ENCODE measurements at regions not wholly inside any gene's neighbourhood (a gene's known extent, or its start where the extent isn't known, plus 50 kb on each side); places are given as distances from the start of the nearest gene placed in this dataset.

DNA sequence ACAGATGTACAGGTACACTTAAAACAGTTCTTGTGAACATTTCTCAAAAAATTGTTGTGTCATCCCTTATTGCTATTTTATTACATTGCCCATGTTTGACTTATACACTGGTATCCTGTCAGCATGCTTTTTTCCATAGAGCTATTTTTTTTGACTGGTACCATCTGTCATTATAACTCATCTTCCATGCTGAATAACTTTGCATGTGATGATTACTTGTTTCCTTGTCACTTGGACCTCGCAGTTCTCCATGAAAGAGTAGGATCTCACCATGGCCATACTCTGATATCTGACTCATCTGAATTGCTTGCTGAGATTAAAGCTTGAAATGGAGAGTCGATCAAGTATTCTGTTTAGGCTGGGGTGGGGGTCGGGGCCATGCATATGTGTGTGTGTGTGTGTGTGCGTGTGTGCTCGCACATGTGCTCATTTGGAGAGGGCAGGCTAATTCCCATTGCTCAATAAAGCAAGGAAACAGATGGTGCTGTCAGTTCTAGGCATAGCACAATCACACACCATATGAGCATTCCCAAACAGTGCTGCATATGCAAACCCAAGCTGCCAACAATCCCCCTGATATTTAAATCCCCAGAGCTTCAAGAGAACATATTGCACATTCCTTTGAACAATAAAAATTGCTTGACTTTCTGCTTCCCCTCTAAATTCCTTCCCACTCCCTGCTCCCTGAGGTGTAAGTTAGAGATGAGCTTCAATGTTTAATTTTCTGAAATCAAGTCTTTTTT is 62.9 kb downstream of the NHLRC3 start:
- DNase-seq, result peak; percentile 8

DNA sequence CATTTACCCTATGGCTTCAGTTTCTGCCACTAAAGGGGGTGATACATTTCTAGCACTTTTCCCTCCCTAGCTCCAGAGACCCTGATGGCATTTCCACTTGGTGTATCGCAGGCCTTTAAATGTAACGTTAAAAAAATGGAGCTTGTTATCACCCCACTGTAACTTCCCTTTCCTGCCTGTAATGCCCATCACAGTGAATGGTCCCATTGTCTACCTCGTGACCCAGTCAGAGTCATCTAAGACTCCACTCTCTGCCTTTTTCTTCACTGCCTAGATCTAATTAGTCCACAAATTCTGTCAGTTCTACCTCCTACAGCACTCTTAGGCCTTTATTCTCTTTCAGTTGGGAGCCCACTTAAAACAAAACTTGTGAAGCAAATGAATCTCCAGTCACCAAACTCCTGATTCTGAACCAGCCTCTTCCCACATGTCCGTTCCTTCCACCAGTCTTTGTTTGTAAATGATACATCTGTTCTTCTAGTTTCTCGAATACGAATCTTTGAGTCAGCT is 64.8 kb downstream of the NHLRC3 start:
- no peak for DNase-seq

DNA sequence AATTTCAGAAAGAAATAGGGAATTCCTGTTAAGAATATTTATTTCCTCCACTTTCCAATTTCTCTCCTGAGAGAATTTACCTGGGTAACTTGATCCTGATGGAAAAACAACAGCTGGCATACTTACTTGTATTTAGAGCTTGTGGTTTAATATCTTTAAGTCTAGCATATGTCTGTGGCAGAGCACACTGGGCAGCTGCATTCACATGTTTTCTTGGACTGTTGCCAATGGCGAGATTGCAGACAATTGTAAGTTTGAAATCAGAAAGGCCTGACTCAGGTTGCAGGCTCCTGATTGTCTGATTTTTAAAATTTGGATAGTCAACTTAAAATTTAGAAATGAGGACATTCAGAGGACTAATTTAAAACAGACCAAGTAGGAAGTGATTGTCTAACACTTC is 66.9 kb downstream of the NHLRC3 start:
- DNase-seq, result no peak

DNA sequence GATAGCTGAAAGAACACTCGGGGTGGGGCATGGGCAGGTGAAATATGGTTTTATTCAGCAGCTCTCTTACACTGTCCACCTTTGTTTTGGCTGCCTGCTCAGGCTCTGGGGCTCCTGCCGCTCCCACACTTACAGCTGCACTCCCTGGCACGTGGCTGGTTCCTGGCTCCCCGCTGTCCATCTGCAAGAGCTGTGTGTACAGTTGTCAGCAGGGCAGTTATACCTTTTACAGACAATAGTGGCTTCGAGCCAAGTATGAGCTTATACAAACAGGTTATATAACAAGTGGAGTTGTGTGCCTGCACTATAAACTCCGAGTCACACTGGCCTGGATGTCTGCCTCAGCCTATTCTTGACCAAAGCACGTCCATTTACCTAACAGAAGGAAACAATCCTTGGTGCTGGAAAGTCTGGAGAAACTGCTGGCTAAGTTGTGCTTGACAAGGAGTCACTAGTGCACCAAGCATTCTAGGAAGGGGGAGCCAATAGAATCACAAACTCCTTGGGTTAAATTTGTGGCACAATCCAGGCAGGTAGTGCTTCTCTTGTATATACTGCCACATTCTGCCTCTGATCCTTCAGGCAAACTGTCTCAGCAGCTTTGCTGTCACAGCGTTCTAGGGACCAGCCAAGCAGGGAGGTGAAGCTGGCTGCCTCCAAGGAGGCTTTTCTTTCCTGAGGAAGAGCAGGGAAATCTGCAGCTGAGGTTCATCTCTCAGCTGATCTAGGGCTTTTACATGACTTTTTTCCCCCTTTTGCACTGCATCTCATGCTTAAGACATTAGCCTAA is 68.2 kb downstream of the NHLRC3 start:
- DNase-seq, result no peak

DNA sequence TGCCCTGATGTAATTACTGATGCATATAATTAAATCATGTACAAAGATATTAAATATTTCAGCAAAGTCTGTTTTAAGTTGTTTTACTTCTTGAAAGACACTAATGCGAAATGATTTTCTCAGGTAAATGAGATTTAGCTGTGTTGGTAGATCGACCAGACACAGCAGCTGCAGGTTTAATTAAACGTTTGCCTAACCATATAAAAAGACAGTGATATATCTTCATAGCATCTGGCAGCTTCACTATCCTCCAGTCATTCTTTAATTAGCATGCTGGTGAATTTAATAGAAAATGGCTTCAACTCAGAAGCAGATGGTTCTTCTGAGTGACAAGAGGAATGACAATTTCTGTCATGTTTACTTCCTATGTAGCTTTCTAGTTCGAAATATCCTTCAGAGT is 69.3 kb downstream of the NHLRC3 start:
- DNase-seq, result no peak

DNA sequence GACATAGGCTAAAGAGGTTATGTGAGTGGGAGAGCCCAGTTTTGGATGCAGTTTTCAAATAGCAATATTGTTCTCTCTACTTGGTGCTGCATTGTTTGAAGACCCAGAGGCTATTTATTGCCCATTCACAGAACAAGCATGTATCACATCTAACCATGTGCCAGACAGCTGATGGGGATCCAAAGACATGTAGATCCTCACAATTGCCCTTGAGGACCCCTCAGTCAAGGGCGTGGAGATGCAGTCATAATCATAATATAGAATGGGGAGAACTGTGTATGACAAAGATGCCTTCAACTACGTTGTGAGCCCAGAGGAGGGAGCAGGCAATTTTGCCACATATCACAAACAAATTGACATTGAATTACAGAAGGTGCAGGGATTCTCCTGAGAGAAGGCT is 70.5 kb downstream of the NHLRC3 start:
- no peak for DNase-seq

DNA sequence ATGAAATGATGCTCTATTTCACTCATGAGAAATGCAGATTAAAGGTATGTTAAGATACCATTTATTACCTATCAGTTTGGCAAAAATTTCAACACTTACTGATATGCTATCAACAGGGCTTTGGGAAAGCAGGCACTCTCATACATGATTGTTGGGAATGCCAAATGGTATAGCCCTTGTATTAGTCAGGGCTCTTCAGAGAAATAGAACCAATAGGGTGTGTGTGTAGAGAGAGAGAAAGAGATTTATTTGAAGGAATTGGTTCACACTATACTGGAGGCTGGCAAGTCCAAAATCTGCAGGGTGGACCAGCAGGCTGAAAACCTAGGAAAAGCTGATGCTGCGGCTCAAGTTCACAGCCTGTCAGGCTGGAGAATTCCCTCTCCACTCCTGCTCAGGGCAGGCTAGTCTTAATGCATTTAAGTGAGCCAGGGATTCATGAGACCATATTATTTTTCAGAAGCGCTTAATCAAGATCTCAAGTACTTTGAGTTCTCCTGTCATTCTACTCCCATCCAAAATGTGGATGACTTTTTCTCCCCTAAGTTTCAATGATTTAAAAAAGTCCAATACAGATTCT is 72.4 kb downstream of the NHLRC3 start:
- no peak for DNase-seq

DNA sequence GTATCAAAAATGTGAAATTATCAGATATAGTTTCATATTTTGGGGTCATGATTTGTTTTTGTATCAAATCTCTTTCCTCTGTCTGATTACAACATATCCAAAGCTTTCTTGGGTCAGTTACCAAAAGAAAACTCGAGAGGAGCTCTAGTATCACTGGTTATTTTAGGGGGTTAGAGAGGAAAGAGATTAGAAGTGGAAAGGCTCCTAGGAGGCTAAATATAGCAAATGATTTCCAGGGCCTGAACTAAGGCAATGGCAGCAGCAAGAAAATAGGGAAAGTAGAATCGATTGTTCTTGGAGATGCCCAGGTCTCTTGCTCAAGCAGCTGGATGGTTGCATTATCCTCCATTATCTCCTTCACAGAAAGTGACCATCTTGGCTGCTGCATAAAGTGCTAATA is 72.9 kb downstream of the NHLRC3 start:
- no peak for DNase-seq

DNA sequence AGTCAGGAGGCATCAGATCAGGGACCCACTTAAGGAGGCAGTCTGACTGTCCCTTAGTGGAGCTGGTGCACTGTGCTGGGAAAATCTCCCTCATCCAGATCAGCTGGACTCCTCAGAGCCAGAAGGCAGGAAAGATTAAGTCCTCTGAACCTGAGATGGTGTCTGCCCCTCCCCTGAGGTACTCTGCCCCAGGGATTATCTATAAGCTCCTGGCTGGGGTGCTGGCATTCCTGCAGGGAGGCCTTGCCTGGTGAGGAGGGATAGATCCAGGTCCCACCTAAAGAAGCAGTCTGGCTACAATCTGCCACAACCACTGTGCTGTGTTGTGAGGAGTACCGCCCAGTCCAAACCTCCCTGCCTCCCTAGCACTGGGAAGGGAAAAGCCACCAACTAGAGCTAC is 81.2 kb downstream of the NHLRC3 start:
- no peak for DNase-seq

DNA sequence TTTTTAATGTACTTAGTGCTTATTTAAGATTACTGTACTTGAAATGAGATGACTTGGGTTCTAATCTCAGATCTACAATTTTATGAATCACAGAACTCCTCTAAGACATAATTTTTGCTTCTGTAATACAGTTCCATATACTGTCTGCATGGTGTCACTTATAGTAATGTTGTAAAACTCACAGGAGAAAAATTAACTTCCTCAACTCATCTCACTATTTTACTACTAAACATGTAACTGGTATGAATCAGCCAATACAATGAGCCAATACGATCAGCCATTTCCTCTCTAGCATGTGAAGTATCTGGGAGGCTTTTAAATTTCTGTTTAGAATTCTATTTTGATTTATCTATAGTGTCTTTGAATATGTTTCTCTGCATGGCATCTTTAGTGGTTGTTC is 85.3 kb downstream of the NHLRC3 start:
- no peak for DNase-seq

DNA sequence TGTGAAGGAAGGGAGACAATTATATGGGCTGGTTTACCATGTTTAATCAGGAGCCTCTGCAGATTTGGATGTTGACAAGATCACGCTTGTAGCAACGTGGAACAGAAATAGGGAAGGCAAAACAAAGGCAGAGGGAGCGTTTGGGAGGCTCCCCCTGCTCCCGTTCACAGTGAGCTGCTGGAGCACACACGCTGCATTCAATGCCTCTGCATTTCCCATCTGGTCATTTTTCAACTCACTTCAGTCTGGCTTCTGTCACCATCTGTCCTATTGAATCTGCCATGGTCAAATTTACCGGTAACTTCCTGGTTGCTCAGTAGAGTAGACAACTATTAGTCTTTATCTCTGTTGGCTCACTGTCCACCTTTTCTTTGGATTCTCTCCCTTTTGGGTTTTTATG is 91.0 kb downstream of the NHLRC3 start:
- no peak for DNase-seq

DNA sequence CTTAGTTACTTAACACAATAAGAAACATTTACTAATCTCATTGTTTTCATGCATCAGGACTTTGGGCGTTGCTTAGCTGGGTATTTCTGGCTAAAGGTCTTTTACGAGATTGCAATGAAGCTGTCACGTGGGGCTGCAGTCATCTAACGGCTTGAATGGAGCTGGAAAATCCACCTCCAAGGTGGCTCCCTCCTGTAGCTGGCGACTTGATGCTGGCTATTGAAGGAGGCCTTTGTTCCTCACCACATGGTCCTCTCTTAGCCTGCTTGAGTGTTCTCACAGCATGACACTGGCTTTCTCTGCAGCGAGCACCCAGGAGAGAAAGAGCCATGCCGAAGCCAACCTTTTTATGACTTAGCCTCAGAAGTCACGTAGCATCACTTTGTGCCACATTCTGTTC is 92.0 kb downstream of the NHLRC3 start:
- no peak for DNase-seq

DNA sequence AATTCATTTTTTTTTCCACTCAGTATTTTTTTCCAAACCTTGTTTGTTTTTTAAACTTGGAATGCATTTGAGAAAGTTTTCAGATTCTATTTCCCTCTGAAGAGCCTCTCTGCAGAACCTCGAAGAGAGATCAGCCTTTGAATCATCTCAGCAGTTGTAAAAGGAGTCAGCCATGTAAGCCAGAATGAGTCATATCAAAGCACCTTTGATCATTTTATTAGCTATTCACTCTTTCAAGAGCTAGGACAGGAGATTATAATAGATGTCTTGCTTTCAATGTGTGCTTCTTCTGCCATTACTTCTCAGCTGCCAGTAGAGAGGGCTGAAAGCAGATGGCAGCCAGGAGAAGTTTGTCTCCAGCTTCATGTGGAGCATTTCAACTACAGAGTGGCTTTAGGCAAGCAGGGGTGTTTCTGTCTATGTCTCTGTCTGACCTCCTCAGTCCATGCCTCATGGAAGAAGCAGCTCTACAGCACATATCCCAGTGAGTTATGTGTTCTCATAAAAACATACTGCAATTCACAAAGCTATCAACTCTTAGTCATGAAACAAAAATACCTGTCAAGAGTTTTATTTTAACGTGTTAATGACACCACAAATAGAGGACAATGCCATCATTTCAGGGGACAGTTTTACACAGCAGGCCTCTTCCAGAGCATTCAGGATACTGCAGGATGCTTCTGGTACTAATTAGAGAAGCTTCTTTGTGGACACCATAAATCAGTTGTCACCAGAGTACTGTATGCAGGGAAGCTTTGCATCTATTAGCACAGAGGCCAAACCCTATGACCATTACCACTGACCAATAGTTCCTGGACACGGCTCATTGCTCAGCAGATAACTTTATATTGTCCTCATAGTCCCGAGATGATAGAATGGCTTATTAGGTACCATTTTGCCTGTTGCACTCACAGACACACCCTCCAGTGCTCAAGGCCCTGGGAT is 94.3 kb downstream of the NHLRC3 start:
- DNase-seq, result no peak

DNA sequence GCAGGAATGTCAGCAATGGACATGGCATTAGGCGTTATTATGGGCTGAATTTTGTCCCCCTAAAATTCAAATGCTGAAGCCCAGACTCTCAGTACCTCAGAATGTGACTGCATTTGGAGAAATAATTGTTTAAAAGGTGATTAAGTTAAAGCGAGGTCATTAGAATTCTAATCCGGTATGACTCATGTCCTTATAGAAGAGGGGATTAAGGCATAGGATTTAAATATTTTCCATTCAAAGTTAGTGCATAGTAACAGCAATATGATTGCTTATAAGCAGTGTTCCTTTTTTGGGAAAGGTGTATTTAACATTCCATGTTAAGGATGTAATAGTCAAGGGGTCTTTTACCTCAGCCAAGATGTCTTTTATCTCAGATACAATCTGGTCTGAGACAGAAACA is 95.5 kb downstream of the NHLRC3 start:
- DNase-seq, result no peak

DNA sequence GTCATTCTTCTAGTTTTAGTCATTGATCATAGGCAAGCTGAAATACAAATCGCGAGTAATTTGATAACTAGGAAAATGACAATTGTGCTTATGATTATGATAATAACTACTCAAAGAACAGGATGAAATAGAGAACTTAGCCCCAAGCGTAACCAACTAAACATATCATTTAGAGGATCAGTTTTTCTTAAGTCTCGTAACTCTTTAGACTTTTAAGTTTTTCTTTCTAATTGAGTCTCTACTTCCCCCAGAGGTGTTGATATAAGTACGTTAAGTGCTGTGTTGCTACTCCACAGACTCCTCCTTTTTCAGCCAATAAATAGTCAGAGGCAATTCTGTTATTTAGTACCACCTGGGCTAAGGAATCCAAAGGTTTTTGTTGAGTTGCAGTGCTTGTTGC is 96.3 kb downstream of the NHLRC3 start:
- DNase-seq, result no peak

DNA sequence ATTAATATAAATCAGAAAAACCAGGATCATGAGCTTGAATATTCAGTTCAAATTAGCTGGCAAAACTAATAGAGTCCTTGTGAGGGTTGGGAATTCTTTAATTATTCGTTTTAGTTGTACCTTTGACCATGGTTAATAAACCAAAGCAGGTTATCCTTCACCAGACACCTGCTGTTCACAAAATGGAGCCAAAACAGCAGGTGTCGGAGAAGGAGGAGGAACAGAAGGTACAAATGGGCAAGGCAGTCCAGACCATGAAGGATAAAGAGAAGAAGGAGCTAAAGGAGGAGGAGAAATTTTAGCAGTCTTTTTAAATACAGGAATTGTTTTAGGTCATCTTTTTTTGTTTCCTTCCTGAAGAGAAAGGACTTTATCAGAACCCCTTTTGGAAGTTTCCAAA is 106.1 kb downstream of the NHLRC3 start:
- no peak for DNase-seq

DNA sequence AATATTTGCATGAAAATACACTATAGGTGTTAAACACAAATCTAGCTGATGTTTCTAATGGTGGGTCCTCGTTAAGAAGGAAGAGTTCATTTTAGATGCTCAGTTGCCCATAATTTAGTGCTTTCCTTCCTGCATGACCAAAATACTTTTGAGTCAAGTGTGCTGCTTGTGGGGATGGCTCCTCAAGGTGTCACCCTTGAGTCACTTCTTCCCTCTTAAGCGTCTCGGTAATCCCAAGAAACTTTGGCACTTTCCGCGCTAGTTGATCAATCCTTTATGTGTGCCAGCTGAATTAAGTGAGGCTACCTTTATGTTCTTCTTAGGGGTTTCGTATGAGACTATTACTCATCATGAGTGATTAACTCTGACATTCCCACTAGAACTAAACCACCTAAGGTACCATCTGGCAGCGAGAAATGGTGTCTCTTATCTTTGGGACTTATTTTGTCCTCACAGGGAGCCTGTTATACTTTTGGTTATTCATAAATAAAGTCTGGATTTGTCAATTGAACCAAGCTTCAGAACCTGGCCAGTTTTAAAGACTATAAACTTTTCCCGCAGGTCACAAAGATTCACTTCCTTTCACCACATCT is 106.8 kb downstream of the NHLRC3 start:
- DNase-seq, result peak; percentile 20

DNA sequence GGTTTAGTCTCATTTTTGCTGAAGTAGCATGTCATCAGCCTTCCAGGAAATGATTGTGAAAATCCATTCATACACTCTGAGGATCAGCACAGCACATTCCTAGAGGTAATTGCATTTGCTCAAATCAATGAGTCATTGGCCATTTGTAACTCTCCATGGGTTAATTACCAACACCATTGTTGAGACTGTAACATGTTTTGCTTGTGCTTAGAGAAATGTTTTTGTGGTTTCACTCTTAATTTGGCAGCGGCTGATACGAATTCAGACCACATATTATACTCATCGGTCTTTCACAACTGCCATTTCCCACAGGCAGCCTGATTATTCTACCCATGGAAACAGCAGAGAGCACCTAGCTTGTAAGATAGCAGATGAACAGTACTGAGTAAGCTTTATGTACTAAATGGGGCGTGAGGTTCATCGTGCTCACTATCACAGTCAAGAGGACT is 110.3 kb downstream of the NHLRC3 start:
- DNase-seq, result no peak

DNA sequence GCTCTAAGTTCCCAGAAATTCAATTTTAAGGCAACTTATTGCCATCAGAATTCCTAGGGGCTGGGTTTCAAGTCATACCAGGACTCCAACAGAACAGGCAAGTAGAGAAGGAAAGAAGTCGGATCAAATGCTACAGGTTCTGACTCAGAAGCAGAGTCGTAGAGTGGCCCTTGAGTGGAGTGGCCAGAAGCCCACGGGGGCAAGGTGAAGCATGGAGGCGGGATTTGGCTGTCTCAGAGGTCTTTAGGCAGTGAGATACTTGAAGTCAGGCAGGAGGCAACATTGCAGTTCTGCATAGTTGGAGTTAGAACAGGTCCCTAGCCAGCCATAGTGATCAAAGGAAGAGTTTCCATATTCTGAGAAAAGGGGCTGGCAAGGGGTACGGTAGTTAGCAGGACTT is 111.6 kb downstream of the NHLRC3 start:
- no peak for DNase-seq

DNA sequence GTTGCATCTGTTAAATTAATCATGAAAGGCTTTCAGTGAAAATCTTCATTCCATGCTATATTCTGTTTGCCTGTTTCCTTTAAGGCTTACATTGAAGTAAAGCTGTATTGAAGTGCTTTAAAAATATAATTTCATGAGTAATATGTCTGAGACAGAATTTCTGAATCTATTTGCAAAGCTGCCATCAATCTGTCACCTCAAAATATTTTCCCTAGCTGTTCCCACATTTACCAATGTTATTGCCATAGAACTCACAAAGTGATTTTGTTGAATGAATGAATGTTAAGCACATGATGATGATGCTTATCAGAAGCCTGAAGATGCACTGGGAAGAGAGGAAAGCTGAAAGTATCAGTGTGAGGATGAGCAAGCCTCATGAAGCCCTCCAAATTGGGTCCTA is 115.8 kb downstream of the NHLRC3 start:
- DNase-seq, result no peak

DNA sequence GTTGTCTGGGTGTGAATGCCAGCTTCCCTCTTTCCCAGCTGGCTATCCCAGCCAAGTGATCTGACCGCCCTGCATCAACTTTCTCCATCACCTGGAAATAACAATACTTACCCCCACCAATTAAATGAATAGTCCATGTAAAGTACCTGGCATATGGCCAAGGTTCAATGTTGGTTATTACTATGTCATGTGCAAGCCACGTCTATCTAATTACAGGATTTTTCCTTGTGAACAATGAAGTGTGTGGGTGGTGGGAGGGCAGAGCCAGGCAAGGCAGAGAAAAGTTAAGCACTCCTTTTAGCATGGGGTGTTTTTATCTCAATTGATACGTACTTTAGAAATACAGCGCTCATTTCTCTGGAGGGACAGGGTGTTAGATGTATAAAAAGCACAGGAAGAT is 121.1 kb downstream of the NHLRC3 start:
- no peak for DNase-seq

DNA sequence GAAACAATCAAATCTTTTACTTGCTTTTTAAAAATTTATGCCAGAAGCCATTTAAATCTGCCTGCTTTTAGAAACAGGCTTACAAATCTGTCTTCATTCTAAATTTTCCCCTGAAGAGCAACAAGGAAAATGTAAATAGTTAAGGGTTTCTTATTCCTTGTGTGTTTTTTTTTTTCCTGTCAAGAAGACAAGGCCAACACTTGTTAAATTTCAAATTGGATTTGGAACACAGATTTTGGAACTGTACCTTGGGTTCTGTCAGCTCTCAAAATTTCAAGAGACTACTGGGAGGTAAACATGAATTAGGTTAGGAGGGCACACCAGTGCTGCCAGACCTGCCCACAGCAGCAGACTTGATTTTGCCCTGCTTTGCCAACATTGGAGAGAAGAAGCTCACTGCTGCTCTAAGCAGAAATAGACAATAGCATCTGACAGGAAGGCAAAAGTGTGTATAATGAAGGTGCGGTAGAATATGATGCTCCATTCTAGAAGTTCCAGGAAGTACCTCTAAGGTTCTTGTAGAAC is 121.7 kb downstream of the NHLRC3 start:
- DNase-seq, result no peak
